ENCODE measurements at regions not wholly inside any gene's neighbourhood (a gene's known extent, or its start where the extent isn't known, plus 50 kb on each side); places are given as distances from the start of the nearest gene placed in this dataset.
"Not testable (repeated sequence)": the region's sequence is repeated elsewhere in the genome, so short reads cannot be mapped to it uniquely, and the experiment has no call there.

- no peak for DNase-seq
Observed at GRCh38 chr7:110420788-110421187, 670.1 kb upstream of the LRRN3 start.

DNA sequence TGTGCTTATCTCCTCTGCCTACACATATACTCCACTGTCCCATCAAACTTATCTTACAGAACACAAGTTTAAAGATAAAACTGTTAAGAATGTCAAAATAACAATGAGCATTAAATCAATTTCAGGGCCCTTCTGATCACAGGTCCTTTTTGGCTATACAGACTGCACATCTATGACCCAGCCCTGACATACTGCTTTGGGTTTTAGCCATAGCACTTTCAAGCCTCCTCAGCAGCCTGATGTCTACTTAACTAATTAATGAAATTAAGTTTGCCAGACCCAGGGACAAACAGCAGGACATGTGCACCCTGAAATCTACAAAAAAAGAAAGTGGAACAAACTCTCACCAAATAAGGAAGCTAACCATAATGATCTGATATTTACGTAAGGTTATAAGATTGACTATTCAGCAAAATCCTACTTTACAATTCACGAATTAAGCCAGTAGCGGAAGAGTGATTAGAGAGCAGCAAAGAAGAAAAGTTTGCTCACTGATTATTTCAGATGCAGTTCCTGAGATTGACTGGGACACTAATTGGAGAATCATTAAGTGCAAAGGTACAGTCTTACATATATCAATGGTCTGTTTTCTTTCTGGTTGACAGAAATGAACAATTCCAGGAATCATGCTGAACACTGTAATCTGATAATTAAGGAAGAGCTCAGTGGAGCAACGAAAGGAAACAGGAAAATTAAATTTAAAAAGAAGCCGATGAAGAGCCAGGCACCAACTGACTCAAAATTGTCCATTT lies 669.3 kb upstream of the LRRN3 start:
- no peak for DNase-seq

- no peak for DNase-seq
Observed at GRCh38 chr7:110432061-110432553, 658.8 kb upstream of the LRRN3 start.

GRCh38 chr7:110438926-110439325 lies 652.0 kb upstream of the LRRN3 start:
- DNase-seq: not testable (repeated sequence)

GRCh38 chr7:110442381-110442837 lies 648.5 kb upstream of the LRRN3 start:
- DNase-seq: peak; percentile 1

DNA sequence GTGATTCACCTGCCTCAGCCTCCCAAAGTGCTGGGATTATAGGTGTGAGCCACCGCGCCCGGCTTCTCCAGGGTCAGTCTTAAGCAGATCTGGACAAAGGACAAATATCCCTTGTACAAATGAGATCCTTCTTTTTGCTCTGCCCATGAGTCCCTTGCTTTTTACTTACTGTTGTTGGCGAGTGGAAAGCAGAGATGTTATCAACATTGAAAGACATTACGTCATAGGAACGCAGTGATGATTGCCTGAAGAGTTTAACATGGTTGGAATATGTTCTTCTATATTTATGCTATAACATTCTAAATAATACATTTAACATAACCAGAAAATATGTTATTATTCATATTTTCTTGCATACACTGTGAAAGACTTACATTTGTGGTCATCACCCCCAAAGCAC lies 644.3 kb upstream of the LRRN3 start:
- DNase-seq: no peak

GRCh38 chr7:110448918-110449317 lies 642.0 kb upstream of the LRRN3 start:
- DNase-seq: no peak

DNA sequence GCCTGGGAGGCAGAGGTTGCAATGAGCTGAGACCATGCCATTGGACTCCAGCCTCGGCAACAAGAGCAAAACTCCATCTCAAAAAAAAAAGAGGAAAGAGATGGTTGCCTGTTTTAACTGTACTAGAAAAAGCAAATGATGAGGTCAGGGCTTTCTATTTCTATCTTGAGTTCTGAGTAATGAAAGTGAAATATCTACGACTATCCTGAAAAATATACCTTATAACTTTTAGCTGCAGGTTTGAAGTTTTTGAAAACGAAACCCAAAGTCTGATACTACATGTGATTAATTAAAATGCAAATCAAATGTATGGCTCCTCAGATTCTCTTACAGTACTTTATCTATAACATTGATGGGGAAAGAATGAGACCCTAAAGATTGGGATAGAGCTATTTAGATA lies 636.2 kb upstream of the LRRN3 start:
- no peak for DNase-seq

DNA sequence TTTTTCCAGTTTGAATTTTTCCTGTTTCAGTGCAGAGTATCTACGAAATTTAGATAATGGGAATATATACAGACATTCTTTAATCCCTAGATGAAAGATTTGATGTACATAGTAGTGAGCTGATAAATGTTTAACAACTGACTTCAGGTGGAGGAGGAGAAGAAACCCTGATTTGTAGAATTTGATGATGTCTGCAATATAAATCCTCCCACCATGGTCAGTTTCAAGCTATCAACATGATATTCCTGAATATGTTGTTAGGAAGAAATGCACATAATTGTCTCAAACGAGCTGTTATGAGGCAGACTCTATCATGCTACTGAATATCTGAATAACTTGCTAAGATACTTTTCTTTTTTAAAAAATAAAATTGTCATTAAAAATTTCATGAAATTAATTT lies 629.3 kb upstream of the LRRN3 start:
- DNase-seq: no peak

- no peak for DNase-seq
Observed at GRCh38 chr7:110470420-110470819, 620.5 kb upstream of the LRRN3 start.

GRCh38 chr7:110472419-110472818 lies 618.5 kb upstream of the LRRN3 start:
- not testable (repeated sequence) for DNase-seq

- DNase-seq: no peak
Observed at GRCh38 chr7:110480964-110481363, 610.0 kb upstream of the LRRN3 start.

DNA sequence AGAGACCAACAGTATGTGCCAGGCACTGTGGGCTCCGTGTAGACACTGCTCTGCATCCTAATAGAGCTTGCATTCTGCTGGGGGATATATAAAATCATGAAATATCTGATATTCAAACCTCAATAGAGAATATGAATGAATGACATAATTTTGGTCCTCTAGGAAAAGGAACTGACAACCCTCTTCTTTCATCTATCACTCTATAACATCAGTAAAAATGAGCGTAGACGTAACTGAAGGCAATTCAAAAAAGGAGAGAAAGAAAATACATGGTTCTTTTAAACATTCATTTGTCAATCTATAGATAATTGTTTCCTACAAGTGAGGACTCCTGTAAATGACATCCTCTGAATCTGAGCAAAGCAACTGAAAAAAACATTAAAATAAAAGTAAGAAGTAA lies 607.4 kb upstream of the LRRN3 start:
- DNase-seq: no peak

GRCh38 chr7:110484356-110484755 lies 606.6 kb upstream of the LRRN3 start:
- DNase-seq: no peak

GRCh38 chr7:110486549-110486948 lies 604.4 kb upstream of the LRRN3 start:
- no peak for DNase-seq

DNA sequence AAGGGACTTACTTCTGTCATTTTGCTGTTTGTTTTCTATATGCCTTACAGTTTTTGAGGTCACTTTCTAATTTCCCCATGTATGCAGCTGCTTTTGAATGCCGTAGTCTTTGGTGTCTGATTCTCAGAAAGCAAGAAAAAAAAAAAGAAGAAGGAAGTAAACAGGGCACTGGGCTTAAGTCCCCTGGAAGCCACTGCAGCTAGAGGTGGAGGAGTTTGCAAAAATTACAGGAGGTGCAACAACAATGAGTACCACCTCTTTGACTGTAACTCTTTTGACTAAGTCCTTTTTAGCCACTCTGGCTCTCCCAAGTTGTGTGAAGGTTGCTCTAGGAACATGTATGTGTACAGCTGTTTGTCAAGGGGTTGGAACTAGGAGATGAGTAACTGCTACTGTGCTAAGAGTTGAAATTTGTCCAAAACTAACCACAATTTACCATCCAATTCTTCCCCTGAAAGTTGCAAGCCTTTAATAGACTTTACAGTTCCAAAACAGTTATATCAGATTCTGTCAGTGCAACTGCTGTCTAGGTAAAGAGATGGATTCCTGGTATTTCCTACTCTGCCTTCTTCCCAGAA lies 588.0 kb upstream of the LRRN3 start:
- DNase-seq: peak; percentile 15

DNA sequence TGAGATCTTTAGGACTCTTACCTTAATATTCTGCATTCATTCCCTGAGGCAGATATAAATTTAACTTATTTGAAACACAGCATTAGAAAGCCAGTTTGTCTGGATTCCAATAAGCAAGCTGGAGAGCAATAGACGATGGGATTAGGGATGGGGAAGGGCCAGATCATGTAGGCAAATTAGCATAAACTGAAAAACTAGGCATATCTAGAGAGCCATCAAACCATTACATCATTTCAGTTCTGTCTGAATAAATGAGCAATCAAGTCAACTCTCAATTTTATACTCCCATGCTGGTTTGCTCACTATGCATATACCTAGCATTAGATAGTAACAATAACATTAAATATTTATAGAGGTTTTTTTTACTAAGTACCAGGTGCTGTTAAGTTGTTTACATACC lies 583.6 kb upstream of the LRRN3 start:
- no peak for DNase-seq

DNA sequence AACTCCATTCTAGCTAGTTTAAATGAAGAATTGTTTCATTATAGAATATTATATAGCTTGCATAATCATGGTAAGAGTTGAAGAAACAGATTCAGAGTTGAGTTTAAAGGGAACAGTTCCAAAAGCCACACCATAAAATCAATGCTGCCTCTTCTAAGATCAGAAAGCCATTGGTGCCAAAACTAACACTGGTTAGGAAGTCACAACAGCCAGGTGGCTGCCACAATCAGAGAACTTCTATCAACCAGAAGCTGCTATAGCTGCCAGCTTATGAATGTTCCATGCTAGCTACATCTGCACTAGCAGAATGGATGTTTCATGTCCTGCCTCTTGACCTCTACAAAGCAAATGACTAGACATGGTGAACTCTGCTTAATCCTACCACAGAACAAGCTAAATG lies 583.1 kb upstream of the LRRN3 start:
- DNase-seq: no peak

DNA sequence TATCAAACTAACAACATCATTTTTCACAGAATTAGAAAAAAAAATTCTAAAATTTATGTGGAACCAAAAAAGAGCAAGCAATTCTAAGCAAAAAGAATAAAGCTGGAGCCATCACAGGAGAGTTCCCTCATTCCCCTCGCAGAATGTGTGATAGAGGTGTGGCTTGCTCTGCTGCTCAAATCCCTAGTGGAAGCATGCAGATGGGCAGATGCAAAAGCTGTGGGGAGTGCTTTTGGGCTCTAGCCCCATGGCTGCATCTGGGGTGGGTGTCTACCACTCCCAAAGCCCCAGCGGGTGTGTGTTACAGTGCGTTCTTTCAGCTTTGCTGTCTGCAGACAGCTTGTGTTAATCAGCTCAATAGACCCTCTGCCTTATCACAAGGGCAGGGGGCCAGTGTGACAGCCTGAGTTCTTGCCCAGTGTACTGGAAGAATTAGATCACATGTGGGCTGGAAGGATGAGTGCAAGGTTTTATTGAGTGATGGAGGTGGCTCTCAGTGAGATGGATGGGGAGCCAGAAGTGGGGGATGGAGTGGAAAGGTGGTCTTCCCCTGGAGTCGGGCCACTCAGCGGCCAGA lies 575.9 kb upstream of the LRRN3 start:
- DNase-seq: not testable (repeated sequence)

DNA sequence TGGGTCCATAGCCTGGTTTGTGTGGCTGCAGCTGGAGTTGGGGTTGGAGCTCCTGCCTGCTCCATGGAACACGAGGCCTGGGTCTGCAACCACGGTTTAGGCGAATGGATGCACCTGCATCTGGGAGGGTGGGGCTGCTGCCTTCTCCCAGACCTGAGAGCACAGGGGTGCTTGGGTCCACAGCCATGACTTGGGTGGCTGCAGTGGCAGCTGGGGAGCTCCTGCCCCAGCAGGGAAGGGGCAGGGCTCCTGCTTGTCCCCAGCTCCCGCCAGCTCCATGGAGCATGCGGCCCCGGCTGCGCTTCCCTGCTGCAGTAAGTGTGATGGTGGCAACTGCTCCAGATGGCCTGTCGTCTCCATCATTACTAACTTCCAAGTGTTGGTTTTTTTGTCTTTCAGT lies 571.1 kb upstream of the LRRN3 start:
- DNase-seq: no peak

GRCh38 chr7:110521357-110521911 lies 569.5 kb upstream of the LRRN3 start:
- DNase-seq: no peak

DNA sequence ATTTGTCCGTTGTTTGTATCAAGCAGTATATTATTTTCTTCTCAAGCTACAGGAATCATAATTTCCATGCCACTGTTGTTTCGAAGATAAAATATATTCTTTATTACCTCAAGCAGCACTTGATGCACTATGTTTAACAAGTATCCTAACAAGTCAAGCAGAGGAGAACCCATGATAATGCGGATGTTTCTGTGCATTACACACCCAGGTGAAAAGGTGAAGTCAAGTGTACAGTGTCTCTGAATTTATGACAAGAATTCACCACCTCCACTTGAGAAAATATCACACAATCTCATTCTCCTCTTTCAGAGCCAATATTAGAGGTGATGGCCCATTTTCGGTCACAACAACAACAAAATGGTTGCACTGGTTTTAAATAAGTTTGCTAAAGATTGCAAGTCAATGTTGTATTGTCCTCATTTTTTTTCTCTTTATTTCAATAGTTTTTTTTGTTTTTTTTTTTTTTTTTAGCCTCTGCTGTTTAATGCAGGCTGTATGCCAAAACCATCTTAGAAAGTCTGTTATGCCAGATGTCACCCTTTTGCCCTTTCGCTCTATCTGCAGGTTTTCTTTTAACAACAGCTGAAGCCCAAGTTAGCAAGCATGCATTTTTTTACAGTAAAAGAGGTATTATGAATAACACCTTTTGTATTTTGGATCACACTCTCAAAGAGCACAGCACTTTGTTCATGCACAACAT lies 568.7 kb upstream of the LRRN3 start:
- no peak for DNase-seq

DNA sequence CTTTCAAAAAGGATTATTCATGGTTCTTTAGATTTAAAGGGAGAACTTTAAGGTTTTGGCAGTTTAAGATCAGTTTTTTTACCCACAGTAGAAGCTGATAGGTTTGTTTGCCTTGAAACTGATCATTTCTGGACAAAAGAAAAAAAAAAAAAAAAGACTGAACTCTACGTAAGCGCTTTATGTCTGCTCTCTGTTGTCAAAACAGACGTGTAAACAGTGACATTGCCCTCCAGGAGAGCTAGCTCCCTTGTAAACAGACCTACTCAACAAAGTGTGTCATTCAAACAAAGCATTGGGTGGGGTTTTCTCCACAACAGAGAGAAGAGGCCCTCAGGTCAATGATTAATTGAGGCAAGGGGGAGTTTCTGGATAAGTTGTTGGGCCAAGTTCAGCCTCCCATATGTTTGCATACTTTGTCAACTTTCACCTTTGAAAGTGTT lies 568.1 kb upstream of the LRRN3 start:
- no peak for DNase-seq
